NCI-H1930 (cell line): ENCODE measurements at regions not wholly inside any gene's neighbourhood (a gene's known extent, or its start where the extent isn't known, plus 50 kb on each side); places are given as distances from the start of the nearest gene placed in this dataset.
"Not testable (repeated sequence)": the region's sequence is repeated elsewhere in the genome, so short reads cannot be mapped to it uniquely, and the experiment has no call there.

Experiments used
- DNase-seq, 2 experiments: peaks; one replicate each; lab custom pipeline; 2025; lab: John Stamatoyannopoulos, UW

DNA sequence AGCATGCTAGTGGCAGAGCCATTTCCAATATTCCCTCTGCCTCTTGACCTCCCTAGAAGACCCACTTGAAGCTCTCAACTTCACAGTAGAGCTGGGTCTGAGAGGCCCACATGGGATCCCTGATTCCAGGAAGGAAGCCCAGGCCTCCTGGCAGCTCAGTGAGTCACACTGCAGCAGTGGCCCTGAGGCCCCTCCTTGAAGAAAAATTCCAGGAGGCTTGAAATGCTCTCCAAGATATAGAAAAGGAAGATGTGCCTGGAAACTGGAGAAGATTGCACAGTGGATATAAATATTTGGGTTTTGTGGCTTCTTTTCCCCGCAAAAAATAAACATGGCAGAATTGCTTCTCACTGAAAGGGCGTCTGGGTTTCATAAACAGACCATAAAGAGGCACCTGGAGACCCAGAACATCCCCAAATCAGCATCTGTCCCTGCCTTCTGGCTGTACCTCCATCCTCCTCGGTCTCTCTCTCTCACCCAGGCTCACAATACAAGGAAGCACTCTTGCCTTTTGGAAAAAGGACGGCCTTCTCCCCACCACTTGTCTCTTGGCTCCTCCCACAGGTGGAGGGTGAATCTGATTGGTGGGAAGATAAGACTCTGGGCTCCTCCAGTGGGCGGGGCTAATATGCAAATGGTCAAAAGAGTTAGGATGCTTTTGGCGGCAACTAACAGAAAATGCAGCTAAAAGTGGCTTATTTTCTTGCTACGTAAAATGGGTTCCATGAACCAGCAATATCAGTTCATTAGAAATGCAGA is 200.0 kb upstream of the SULF2 start:
- DNase-seq, result peak in 1 of 2 experiments; percentile 20

DNA sequence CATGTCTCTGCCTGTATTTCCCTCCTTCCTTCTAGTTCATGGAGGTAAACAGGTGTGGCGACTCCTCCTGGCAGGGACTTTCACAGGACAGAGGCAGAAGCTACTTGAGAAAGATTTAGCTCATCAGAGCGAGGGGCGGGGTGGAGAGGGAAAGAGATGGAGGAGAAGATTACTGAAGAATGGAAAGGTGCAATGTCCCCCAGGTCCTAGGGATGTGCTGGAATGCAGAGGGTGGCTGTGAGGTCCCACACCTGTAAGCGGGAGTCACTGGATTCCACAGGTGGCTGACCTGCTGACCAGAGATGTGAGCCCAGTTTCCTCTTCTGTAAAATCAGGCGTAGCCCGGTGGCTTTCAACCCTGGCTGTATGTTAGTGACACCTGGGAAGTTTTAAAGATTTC is 199.2 kb upstream of the SULF2 start:
- no peak for DNase-seq

DNA sequence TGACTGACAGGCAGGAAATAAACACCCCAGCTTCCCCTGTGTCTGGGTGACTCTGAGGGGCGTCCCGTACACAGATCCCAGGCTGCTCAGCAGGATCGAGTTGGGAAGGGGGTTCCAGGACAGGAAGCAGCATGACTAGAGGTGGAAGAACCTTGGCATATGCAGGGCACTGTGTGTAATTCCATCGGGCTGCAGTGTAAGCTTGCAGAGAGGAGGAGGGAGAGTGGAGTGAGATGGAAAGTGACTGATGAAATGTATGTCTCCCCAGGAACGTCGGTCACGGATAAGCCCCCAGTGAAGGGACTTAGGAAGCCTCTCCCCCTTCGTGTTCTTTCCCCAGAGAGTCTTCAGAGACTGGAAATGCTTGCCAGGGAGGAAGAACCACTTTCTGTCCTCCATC is 198.4 kb upstream of the SULF2 start:
- DNase-seq, result not testable (repeated sequence)

DNA sequence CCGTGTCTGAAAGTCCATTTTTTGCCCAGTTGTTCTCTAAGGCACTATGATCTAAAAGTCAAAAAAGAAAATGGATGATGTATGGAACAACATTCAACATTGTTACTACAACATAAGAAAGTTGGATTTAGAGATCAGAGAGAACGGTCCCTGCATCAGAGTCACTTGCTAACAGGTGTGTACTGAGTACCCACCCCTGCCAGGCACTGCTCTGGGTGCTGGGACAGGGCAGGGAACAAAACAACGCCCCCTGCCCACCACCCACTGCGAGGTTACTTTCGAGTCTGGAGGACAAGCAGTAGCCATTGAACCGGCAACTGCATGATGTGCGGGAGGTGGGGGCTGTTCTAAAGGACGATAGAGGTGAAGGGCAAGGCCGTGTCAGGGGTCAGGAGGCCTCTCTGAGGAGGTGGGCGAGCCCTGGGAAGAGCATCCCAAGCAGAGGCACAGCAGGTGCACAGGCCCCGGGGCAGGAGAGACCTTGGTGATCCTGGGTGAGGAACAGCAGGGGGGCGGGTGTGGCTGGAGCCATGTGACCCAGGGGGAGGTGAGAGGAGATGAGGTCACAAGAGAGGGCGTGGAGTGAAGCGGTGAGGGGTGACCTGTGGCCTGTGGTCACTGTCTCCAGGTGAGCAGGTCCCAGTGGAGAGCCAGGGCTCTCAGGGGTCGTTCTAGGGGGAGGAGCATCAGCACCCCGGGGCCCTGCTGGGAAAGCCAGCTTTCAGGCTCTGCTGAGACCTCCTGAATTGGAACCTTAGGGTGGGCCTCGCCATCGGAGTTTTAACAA is 197.5 kb upstream of the SULF2 start:
- no peak for DNase-seq

DNA sequence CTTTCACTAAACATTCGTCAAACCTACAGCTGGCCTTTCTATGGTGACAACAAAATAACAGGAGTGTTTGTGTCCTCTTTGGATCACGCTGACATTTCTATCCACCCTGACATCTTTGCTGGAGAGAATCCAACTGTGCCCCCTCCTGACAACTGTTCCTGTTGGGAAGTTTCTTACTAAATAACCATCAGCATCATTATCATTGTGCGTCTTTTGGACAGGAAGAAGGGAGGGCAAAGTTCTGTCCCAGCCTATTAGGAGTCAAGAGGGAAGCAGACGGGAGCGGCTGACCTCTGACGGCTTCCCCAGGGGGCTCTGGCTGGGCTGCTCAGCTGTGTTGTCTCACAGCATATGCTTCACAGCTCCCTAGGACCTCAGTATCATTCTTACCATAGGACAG is 195.9 kb upstream of the SULF2 start:
- DNase-seq, result no peak

DNA sequence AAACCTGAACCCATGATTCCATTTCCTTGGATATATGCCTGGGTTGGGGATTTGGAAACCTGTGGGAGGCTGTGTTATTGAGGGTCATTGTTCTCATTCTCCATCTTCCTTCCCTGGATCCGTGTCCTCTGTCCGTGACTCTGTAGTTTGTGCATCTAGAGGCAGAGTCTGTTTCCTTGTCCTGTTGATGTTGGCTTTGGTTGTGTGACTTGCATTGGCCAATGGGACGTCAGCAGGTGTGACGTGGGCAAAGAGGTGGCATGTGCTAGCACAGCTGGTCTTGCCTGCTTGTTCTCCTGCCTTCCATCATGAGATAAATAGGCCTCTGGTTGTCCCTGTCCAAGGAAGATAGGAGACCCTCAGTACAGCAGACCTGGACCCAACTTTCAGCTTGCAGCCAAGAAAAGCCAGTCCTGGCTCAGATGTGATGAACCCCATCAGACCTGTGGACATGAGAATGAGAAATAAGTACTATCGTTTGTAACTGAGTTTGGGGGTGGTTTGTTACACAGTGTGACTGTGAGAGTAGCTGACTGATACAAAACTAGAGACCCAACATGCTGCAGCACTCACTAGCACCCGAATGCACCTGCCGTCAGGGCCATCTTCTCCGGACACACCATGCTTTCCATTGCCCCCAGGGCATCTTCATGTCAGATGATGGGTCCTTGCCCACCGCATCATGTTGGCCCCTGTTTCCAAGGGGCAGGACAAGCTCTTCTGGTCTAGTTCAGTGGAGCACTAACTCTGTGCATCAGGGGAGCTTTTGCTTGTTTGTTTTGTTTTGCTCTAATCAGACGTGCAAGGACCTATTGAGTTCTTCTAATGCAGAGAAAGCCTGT is 195.3 kb upstream of the SULF2 start:
- DNase-seq, result no peak

DNA sequence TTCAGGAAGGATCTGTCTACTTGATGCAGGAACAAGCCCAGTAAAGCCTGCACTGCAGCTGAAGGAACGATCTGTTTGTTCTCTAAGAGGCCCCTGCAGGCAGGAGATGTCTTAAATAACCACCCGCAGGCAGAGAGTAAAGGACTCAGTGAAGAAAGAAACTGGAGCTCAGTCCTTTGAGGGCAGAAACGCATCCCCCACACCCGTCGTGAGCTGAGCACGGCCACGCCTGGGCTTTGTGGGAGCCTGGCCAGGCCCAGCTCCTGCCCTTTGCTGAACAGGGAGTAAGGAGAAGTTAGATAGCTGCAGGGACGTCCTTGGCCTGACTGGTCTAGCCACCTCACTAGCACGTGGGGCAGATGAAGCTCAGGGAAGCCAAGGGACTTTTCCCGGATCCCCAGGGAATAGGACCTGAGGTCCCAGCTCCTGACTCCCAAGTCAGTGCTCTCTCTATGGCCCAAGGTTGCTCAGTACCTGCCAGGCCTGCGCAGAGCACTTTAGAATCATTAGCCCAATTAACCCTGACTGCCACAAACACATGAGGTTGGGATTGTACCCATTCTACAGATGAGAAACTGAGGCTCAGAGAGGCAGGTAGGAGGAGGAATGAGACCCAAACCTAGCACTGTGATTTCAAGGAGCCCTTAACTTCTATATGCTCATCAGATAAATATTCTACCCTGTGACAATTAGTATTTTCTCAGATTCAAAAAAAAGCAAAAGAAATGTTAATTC is 194.2 kb upstream of the SULF2 start:
- not testable (repeated sequence) for DNase-seq

DNA sequence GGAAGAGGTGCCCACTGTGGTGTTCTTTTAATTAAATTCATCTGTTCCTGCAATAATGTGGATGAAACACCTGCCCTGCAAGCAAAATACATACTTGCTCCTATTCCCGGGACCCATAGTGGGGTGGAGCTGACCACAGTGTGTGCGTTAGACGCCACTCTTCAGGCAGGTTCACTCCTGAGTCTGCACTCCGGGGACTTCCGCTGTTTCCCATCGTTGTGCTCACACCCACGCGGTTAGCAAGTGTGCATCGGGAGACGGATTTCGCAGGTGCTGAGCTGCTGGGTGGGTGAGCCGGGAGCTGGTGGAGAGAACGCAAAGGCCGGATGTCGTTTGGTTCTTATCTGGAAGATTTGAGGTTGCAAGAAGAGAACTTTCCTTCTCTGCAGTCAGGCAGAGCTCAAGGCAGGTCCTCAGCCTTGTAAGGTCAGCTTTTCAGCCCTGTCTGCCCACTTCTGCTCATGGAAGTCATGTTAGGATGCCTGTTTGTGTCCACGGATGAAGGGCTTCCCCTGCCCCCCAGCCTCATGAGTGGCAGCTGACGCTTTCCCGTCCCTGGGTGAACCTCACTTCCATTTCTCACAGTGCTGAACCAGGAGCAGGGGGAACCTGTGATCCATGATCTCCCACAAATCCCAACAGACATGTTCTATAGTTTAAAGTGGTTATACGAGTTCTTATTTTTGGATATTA is 193.3 kb upstream of the SULF2 start:
- DNase-seq, result not testable (repeated sequence)

DNA sequence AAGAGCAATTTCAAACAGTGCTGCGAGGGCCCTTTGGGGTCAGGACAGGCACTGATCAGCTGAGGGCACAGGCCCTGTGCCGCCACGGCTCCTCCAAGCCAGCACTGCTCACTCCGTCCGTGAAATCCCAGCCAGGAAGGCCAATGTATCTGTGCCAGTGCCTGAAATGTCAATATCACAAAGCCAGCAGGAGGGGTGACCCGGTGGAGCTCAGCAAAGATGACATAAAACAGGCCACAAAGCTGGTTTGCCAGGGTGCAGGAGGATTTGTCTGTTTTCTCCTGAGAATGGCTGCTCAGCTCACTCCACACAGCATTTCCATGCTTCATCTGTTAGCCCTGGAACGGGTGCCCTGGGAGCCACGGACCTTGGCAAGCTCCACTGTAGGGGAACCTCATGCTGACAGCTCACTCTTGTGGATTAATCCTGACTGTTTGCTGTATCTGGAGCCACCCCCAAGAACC is 192.5 kb upstream of the SULF2 start:
- not testable (repeated sequence) for DNase-seq

DNA sequence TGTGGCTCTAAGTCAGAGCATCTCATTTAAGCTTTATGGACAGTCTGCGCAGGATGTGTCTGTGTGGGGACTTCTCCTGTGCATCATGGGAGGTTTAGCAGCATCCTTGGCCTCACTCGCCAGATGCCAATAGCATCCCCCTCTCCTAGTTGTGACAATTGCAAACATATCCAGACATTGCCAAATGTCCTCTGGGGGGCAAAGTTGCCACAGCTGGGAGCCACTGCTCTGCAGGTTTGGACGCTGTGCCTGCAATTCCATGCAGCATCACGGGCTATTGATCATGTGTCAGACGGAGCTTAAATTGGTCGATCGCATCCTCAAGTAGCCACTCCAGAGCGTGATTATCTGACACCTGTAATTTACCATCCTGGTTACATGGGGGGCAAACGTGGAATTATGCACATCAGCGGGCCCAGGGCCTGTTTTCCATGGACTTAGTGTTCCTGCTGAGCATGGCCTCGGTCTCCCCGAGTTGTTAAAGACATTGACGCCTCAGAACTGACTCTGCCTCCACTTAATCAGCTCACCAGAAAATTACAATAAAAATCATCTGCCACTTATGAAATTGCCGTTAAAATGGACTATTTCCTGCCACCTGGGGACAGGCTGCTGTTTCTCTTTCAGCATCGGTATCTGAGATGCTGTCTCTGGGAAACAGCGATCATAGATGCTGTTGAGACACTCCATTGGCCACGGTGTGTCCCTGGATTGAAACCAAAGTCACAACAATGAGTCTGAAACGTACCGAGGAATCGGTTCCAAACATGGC is 191.9 kb upstream of the SULF2 start:
- not testable (repeated sequence) for DNase-seq

DNA sequence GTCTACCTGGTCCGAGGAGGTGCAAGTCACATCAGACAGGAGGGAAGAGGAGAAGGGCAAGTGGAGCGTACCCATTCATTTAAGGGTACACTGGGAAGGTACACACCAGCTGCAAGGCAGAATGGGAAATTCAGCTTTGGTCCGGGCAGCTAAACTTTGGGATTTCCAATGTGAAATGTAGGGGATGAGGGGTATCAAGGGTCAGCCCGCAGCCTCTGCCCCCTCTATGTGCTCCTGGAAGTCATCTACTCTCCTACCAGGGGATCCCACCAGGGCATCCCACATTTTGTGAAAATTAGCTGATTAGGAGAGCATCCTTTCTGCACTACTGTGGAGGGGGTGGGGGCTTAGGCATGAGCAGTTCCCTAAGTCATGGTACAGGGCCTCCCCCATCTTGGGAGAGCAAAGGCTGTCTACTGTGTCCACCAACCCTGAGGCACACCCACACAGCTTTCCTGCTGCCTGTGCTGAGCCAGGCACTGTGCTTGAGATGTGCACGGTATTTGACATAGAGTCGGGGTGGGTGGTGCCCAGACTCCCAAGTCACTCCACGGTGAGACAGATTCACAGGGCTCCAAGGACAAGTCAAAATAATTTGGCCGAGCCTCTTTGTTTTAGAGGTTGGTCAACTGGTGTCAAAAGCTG is 189.1 kb upstream of the SULF2 start:
- no peak for DNase-seq

DNA sequence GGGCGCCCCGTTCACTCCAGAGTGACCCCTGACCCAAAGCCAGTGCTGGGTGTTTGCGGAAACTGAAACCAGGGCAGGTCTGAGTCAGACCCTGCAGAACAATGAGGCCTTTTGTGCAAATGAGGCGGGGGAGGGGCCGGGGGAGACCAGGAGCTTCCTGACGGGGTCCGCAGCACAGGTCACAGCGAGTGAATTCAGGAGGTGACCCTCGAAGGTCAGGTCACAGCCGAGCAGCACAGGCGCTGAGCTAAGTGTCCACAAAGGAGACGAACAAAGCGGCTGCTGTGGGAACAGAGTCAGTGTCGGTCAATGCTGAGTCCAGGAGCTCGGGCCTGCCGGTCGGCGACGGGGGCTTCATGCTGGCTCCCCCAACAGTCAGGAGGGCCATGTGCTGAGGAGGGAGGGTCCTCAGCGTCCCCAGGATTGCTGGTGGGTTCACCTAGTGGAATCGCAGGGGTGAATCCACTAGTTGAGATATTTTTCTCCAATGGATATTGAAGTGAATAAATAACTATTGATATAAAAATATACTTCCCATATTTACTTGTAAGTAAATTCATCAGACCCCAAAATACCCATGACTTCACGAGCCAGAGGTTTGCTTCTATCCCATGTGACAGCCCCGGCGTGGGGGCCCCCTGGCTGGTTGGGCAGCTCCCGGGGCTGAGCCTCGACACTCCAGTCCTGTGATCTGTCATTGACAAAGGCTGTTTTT is 188.4 kb upstream of the SULF2 start:
- no peak for DNase-seq

DNA sequence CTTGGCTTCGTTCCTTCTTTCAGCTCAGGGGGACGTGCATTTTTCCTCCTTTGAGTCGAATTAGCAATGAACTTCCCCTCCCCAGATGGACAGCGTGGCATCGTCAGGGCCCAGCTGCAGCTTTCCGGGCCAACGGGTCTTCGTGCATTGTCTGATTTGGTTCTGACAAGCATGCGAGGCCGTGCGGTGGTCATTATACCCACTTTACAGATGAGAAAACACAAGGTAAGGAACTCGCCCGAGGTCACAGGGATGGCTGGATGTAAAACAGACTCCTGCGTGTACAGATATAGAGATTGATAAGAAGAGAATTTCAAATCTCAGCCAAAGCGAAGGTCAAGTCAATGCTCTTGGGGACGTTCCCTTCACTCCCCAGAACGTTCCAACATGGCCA is 187.6 kb upstream of the SULF2 start:
- DNase-seq, result no peak

DNA sequence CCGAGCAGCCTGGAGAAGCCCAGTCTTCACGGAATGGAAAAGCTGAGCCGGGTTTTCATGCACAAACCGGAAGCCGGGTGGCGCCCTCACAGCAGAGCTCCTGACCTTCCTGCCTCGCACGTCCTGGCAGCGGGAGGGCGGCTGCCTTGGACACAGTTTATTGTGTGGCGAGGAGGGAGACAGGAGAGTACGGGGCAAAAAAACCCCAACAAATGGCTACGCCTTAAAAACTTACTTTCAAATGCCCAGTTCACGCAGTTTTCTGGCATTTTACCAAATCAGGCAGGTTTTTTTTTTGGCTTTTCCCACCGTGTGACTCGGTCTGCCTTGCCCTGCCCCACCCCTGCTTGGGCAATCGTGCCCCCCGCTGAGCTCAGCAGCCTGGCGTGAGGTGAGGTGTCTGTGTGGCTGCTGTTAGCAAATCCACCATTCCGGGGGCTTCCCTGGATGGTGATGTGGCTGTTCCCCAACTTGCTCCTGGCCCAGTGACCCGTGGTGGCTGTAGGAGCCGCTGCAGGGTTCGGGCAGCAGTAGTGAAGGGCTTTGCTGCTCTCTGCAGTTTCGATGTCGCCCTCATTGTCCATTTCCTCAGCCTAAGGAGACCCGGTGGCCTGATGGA is 187.1 kb upstream of the SULF2 start:
- peak in 1 of 2 experiments; percentile 29 for DNase-seq

DNA sequence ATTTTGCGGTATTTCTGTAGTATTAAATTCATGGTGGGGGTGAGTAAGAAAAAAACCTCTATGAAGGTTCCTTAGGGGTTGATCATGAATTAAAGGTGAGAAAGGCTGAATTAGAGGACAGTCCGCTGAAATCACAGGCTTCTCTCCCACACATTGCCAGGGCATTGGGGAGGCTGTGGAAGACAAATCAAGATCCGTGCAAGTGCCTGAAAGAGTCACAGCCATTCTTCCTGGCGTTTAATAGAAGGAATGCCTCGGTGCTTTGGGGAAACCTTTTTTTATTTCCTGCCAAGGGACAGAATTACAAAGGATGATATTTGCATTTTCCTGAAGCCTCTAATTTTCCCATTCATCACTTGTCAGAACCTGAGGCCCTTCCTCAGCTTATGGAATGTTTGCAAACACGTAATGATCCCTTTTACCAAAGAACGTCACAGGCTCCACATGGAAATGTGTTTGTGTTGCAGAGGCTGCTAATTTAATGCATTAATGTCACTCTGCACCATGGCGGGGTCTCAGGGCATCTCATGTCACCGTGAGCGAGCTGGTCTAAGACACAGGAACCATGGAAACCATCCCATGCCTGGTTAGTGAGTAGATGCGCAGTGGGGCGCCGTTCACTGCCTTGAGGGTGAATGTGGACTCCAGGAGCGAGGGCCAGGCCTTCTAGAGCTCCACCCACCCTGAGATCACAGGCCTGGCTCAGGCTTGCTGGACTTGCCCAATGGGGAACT is 185.9 kb upstream of the SULF2 start:
- DNase-seq, result no peak

DNA sequence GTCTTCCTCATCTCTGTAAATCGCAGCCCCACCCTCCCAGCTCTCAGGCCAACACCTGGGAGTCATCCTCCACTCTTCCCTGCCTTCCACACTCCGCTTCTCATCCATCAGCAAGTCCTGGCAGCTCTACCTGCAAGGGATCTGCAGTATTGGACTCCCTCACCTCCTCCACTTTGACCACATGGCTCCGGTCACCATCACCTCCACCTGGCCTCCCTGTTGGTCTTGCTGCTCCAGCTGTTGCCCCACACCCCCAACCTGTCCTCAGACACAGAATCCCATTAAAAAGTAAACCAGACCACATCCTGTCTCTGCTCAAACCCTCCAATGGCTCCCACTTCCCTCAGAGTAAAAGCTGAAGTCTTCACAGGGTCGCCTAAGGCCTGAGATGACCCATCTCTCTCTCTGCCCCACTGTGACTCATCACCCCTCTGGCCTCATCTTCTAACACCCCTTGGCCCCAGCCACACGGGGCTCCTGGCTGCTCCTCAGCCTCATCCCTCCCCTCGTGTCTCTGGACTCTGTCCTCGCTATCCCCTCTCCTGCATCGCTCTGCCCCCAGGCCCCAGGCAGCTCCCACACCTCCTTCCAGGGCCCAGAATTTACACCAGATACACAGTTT is 185.1 kb upstream of the SULF2 start:
- no peak for DNase-seq

DNA sequence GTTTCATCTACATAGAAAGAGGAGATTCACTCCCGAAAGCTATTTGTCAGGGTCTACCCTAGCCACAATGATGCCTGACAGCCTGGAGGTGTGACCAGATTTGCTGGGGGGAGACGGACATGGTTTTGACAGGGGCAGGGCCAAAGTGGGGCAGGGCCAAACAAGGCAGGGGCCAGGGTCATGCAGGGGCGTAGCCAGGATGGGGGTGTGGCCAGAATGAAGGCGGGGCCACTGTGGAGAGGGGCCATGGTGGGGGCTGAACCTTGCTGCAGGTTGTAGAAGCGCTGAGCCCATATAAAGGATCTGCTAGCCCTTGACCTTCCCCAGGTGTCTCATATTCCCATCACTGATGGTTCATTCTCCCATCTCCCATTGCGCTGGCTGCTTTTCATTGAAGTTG is 184.1 kb upstream of the SULF2 start:
- DNase-seq, result no peak
